ENCODE measurements at regions not wholly inside any gene's neighbourhood (a gene's known extent, or its start where the extent isn't known, plus 50 kb on each side); places are given as distances from the start of the nearest gene placed in this dataset.

- TF ChIP-seq, protein P1, sequence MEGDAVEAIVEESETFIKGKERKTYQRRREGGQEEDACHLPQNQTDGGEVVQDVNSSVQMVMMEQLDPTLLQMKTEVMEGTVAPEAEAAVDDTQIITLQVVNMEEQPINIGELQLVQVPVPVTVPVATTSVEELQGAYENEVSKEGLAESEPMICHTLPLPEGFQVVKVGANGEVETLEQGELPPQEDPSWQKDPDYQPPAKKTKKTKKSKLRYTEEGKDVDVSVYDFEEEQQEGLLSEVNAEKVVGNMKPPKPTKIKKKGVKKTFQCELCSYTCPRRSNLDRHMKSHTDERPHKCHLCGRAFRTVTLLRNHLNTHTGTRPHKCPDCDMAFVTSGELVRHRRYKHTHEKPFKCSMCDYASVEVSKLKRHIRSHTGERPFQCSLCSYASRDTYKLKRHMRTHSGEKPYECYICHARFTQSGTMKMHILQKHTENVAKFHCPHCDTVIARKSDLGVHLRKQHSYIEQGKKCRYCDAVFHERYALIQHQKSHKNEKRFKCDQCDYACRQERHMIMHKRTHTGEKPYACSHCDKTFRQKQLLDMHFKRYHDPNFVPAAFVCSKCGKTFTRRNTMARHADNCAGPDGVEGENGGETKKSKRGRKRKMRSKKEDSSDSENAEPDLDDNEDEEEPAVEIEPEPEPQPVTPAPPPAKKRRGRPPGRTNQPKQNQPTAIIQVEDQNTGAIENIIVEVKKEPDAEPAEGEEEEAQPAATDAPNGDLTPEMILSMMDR (conservative IDR thresholded peaks at IDR 0.05; ENCODE audit: low read depth, low read length) = no peak
- no peak for TF ChIP-seq EZH2 (IDR thresholded peaks at IDR 0.05; ENCODE audit: borderline replicate concordance, low read depth, low read length, poor library complexity, severe bottlenecking)
These were observed 174.3 kb upstream of the SFRP2 start for GRCh38 chr4:153963216-153963615.
